C4-2B (cell line): ENCODE measurements at regions not wholly inside any gene's neighbourhood (a gene's known extent, or its start where the extent isn't known, plus 50 kb on each side); places are given as distances from the start of the nearest gene placed in this dataset.

ENCODE experiments used
- ZFX ChIP-seq: fragments of 450-650 bp; IDR thresholded peaks from 2 replicates; pipeline ENCODE4 v1.6.1; 2017
- TF ChIP-seq, protein P1 (sequence below): fragments of 450-650 bp; conservative IDR thresholded peaks from 2 replicates; pipeline ENCODE4 v1.5.1; 2017; ENCODE audit warnings: mild to moderate bottlenecking

DNA sequence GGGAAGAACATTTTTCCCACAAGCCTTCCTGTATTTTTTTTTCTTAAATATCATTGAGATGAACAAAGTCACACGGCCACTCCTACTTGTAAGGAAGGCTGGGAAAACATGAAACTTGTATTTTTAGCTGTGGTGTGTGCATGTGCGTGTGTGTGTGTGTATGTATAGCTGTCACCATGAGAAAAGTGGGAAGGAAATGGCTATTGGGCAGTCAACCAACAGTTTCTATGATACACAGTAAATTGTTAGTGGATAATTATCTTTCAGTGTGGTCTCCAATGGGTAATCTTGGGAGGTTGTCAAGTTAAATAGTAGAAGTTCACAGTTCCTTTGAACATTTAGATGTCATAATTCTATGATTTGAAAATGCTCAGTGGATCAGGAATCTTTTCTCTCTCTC, 132.7 kb upstream of the USP24 start:
- TF ChIP-seq, protein P1, sequence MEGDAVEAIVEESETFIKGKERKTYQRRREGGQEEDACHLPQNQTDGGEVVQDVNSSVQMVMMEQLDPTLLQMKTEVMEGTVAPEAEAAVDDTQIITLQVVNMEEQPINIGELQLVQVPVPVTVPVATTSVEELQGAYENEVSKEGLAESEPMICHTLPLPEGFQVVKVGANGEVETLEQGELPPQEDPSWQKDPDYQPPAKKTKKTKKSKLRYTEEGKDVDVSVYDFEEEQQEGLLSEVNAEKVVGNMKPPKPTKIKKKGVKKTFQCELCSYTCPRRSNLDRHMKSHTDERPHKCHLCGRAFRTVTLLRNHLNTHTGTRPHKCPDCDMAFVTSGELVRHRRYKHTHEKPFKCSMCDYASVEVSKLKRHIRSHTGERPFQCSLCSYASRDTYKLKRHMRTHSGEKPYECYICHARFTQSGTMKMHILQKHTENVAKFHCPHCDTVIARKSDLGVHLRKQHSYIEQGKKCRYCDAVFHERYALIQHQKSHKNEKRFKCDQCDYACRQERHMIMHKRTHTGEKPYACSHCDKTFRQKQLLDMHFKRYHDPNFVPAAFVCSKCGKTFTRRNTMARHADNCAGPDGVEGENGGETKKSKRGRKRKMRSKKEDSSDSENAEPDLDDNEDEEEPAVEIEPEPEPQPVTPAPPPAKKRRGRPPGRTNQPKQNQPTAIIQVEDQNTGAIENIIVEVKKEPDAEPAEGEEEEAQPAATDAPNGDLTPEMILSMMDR = no peak
- TF ChIP-seq ZFX = no peak
